Activated B cell treated with CpG ODN at 0.5 μM for 24 hours (primary cell): ENCODE measurements at regions not wholly inside any gene's neighbourhood (a gene's known extent, or its start where the extent isn't known, plus 50 kb on each side); places are given as distances from the start of the nearest gene placed in this dataset.

ENCODE experiments used
- ATAC-seq: fragments of 200-7000 bp; cut with Tn5 transposase; one replicate; pipeline ENCODE4 v1.10.0; 2021; ENCODE audit warnings: low read depth, mild to moderate bottlenecking, moderate library complexity
- CTCF ChIA-PET: fragments of 350-600 bp; sonication (Branson Sonifier 250); formaldehyde crosslinking; loops from one replicate; lab custom pipeline; 2021; ENCODE audit warnings: antibody characterized with exemption; lab: Charles Lee
- POLR2A ChIA-PET: fragments of 350-600 bp; sonication (Branson Sonifier 250); formaldehyde crosslinking; loops from one replicate; lab custom pipeline; 2021; ENCODE audit warnings: antibody characterized with exemption; lab: Charles Lee
- DNase-seq: peaks from one replicate; pipeline ENCODE4 v3.0.0; 2022
- H3K27ac Mint-ChIP-seq: one replicate; pipeline ENCODE4 v1.8.0; 2020; ENCODE audit warnings: mixed read lengths
- H3K27me3 Mint-ChIP-seq: one replicate; pipeline ENCODE4 v1.8.0; 2021; ENCODE audit warnings: mixed read lengths
- H3K36me3 Mint-ChIP-seq: one replicate; pipeline ENCODE4 v1.8.0; 2021; ENCODE audit warnings: low read depth, mixed read lengths
- H3K4me1 Mint-ChIP-seq: one replicate; pipeline ENCODE4 v1.8.0; 2021; ENCODE audit warnings: mixed read lengths
- H3K4me3 Mint-ChIP-seq: one replicate; pipeline ENCODE4 v1.8.0; 2020; ENCODE audit warnings: mild to moderate bottlenecking, mixed read lengths
- H3K9me3 Mint-ChIP-seq: one replicate; pipeline ENCODE4 v1.8.0; 2020; ENCODE audit warnings: mixed read lengths
- CTCF ChIP-seq: fragments of 200-600 bp; IDR thresholded peaks from one replicate; pipeline ENCODE4 v1.8.0; 2022; ENCODE audit warnings: antibody characterized with exemption, mild to moderate bottlenecking
- intact Hi-C: fragments of 100-400 bp; cut with micrococcal nuclease; formaldehyde crosslinking; loops from one replicate; pipeline ENCODE4 v1.15.1; 2024

- TF ChIP-seq CTCF, result no peak
- peaks cover 17% of the 10 kb centered on the region for H3K4me1 Mint-ChIP-seq
- intact Hi-C loops, result loop anchor here (1.0 kb wide), 1 partner anchor 466 kb away; no protein-coding TSS in a partner anchor
- no peaks in the 10 kb centered on the region for H3K9me3 Mint-ChIP-seq
- ATAC-seq, result no peak
- H3K4me3 Mint-ChIP-seq, result no peak overlapping the region
- CTCF ChIA-PET, result no interaction called here
- POLR2A ChIA-PET, result no interaction called here
- no peak overlapping the region for H3K27ac Mint-ChIP-seq
- no peaks in the 10 kb centered on the region for H3K36me3 Mint-ChIP-seq
- no peak for DNase-seq
- peaks cover 27% of the 10 kb centered on the region for H3K27me3 Mint-ChIP-seq
These were observed 51.1 kb upstream of the TARDBP start for GRCh38 chr1:10961300-10961833.

GRCh38 chr1:10962483-10962882 is 50.0 kb upstream of the TARDBP start:
- H3K4me3 Mint-ChIP-seq, result no peak overlapping the region
- H3K4me1 Mint-ChIP-seq, result peaks cover 17% of the 10 kb centered on the region
- ATAC-seq (no peak), DNase-seq (no peak)
- POLR2A ChIA-PET, result no interaction called here
- intact Hi-C loops, result no loop called here
- no peak for TF ChIP-seq CTCF
- no peaks in the 10 kb centered on the region for H3K9me3 Mint-ChIP-seq
- CTCF ChIA-PET, result interaction anchor here (1.0 kb wide), 1 partner anchor 467 kb away, joined by 3 read pairs; no protein-coding TSS in a partner anchor
- H3K36me3 Mint-ChIP-seq, result no peaks in the 10 kb centered on the region
- no peak overlapping the region for H3K27ac Mint-ChIP-seq
- H3K27me3 Mint-ChIP-seq, result peaks cover 25% of the 10 kb centered on the region
